Ecto neural progenitor cell (in vitro differentiated cells): ENCODE measurements at regions not wholly inside any gene's neighbourhood (a gene's known extent, or its start where the extent isn't known, plus 50 kb on each side); places are given as distances from the start of the nearest gene placed in this dataset.

Experiments
- DNase-seq: peaks from one replicate; pipeline ENCODE4 v3.0.0-alpha.2; 2018; ENCODE audit warnings: low spot score

DNA sequence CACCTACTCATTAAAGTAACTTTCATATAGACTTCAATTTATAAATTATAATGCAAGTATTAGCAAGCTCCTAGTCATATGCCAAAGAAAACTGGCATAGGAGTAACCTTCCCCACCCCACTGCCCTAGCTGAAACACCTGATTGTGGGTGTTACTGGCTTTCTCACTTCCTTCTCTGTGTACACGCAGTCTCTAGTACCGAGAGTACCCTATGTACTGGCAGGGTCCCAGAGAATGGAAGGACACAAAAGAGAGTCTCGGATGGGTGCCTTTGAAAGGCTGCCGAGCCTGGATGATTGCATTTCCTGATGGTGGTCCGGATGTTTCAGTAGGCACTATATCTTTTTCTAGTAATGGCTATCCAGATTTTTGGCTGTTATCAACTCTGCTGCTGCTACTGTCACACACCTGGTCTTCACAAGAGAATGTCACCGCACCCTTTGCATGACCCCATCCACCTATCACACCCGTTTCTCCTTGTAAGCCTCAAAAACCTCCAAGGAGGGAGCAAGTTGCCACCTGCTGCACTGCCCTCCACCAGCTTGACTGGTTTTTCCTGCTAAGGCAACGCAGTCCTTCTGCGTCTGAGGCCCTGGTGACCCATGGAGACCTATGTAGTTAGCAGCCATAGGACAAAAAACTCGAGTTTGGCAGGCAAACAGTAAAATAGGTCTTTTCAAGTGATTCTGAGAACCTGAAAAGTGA is 53.8 kb upstream of the CLINT1 start:
- DNase-seq: peak; percentile 46

DNA sequence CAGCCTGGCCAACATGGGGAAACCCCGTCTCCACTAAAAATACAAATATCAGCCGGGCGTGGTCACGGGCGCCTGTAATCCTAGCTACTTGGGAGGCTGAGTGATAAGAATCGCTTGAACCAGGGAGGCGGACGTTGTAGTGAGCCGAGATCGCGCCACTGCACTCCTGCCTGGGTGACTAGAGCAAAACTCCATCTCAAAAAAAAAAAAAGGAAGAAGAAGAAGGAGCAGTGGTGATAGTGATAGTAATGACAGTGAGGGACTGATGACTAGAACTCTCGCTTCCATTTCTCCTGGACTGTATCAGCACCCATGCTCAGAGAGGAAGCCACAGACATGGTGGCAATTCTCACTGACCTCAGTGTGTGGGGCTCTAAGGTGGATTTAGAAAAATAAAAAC is 52.6 kb upstream of the CLINT1 start:
- no peak for DNase-seq
